Uterus (tissue), 2 donors: ENCODE measurements at regions not wholly inside any gene's neighbourhood (a gene's known extent, or its start where the extent isn't known, plus 50 kb on each side); places are given as distances from the start of the nearest gene placed in this dataset.

Experiments
- POLR2A ChIP-seq, 2 donors: fragments of 450-650 bp; IDR thresholded peaks; one replicate each; pipeline ENCODE4 v1.6.1; 2016; ENCODE audit warnings: antibody characterized with exemption in 2 of 2, mild to moderate bottlenecking in 1 of 2, moderate library complexity in 1 of 2
- TF ChIP-seq, protein P1 (sequence below), 4 experiments: fragments of 200-600 bp in 2 of 4; fragments of 450-650 bp in 2 of 4; sonication (generic) in 2 of 4; IDR thresholded peaks; one replicate each; pipeline ENCODE4 v1.5.1; 2016 to 2019; ENCODE audit warnings: antibody characterized with exemption in 4 of 4, mild to moderate bottlenecking in 2 of 4, moderate library complexity in 1 of 4

DNA sequence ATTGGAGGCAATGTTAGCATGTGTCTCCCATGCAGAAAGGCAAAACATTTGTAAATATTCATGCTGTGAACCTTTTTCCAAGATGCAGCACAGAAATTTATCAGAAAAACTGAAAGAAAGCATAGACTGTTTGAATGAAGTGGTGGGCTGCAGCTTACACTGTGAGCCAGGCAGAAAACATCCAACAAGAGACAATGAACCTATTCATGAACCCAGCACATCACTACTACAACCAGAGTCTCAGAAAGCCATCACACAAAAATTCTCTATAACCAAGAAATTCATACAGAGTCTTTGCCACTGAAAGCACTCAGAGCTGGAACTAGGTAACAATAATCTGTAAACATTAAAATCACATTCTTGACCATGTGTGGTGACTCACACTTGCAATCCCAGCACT, 448.9 kb downstream of the UQCRFS1 start:
- TF ChIP-seq, protein P1, sequence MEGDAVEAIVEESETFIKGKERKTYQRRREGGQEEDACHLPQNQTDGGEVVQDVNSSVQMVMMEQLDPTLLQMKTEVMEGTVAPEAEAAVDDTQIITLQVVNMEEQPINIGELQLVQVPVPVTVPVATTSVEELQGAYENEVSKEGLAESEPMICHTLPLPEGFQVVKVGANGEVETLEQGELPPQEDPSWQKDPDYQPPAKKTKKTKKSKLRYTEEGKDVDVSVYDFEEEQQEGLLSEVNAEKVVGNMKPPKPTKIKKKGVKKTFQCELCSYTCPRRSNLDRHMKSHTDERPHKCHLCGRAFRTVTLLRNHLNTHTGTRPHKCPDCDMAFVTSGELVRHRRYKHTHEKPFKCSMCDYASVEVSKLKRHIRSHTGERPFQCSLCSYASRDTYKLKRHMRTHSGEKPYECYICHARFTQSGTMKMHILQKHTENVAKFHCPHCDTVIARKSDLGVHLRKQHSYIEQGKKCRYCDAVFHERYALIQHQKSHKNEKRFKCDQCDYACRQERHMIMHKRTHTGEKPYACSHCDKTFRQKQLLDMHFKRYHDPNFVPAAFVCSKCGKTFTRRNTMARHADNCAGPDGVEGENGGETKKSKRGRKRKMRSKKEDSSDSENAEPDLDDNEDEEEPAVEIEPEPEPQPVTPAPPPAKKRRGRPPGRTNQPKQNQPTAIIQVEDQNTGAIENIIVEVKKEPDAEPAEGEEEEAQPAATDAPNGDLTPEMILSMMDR (IDR thresholded peaks at IDR 0.05): no peak
- no peak for TF ChIP-seq POLR2A (IDR thresholded peaks at IDR 0.05)
